Heart left ventricle (tissue), 13 donors: ENCODE measurements at regions not wholly inside any gene's neighbourhood (a gene's known extent, or its start where the extent isn't known, plus 50 kb on each side); places are given as distances from the start of the nearest gene placed in this dataset.

Source experiments
- POLR2A ChIP-seq, 2 donors: fragments of 450-650 bp; IDR thresholded peaks; one replicate each; pipeline ENCODE4 v1.6.1; 2017; ENCODE audit warnings: antibody characterized with exemption in 2 of 2, mild to moderate bottlenecking in 2 of 2, moderate library complexity in 2 of 2
- TF ChIP-seq, protein P1 (sequence below), 12 donors: fragments of 200-600 bp; sonication (generic) in 4 of 12; IDR thresholded peaks; one replicate each; pipeline versions ENCODE4 v1.5.0 to v1.8.0; 2018 to 2022; ENCODE audit warnings: antibody characterized with exemption in 12 of 12, mild to moderate bottlenecking in 5 of 12
- donor health status: ischemic (EF 13 %, LVEDD 7.1; RV severe dilation, severe dysfunction).
- donor health status: DM: no; HTN: yes; CAD: no.
- donor health status: DM: no; HTN: no; CAD: no.
- donor health status: ischemic (EF 25% LVEDD 6.9; RV normal size, moderate dysfunction).
- donor health status: ischemic (EF 25% LVEDD 5.7; RV mildly dilated, moderate dysfunction).
- donor health status: ischemic (EF 35%, LVEDD 5.7; RV mildly dilated, moderate dysfunction).
- donor health status: nonischemic (EF 11% LVEDD 7.7; RV severe dilation, severe dysfunction).
- donor health status: DM: yes; HTN: yes; CAD: no.
- donor health status: PGD.
- donor health status: ischemic (EF 29% LVEDD 5.4; RV normal size, mild dysfunction).
- donor health status: nonischemic (EF 23%, LVEDD 6.1; RV moderate dilation, normal function).

DNA sequence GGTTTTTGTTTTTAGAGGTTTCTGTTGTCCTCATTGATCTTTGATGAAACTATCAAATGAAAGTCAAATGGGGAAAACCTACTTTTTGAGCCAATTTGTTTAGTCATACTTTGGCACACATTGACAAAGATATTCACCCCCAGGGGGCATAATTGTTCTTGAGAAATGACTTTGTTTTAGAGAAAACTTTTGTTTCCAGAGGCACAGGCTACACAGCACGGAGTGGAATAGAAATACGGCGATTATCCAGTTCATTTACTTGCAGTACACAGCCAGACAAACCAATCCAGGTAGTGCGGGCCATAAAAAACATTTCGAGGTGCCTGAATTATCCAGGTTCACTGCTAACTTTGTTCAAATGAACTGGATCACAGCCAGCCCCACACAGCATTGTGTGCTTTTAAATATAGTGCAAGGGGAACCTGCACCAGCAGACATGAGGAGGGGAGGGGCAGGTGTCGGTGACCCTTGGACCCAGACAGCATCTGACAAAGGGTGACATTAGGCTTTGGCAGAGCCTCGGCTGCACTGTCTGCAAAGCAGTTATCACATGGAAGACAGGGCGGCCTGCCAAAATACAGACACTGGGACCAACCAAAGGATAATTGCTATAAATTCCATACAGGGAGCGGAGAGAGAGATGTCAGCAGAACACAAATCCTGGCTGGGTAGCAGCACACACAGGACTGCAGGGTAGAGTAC, 179.6 kb upstream of the NOCT start:
- TF ChIP-seq, protein P1, sequence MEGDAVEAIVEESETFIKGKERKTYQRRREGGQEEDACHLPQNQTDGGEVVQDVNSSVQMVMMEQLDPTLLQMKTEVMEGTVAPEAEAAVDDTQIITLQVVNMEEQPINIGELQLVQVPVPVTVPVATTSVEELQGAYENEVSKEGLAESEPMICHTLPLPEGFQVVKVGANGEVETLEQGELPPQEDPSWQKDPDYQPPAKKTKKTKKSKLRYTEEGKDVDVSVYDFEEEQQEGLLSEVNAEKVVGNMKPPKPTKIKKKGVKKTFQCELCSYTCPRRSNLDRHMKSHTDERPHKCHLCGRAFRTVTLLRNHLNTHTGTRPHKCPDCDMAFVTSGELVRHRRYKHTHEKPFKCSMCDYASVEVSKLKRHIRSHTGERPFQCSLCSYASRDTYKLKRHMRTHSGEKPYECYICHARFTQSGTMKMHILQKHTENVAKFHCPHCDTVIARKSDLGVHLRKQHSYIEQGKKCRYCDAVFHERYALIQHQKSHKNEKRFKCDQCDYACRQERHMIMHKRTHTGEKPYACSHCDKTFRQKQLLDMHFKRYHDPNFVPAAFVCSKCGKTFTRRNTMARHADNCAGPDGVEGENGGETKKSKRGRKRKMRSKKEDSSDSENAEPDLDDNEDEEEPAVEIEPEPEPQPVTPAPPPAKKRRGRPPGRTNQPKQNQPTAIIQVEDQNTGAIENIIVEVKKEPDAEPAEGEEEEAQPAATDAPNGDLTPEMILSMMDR (IDR thresholded peaks at IDR 0.05) = peak in 3 of 12 donors; percentile 10 to 24 (median 11)
- TF ChIP-seq POLR2A (IDR thresholded peaks at IDR 0.05) = no peak
